ENCODE measurements at regions not wholly inside any gene's neighbourhood (a gene's known extent, or its start where the extent isn't known, plus 50 kb on each side); places are given as distances from the start of the nearest gene placed in this dataset.

DNA sequence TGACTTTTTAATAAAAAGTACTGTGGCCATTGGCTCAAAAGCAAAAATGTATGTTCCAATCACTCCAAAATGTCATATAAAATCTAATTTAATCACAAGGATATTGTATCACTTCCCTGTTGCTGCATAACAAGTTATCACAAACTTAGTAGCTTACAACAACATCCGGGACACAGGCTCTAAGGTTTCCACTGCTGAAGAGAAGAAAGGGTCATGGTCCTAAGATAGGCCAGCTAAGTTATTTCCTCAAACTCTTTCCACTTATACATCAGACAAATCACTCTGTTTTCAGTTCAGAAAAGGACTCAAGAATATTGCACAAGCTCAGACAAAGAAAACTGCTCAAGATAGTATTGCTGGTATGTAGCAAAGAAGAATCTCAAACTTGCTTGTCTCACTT, 78.5 kb upstream of the SULT1C3 start:
- TF ChIP-seq EZH2 (IDR thresholded peaks at IDR 0.05; ENCODE audit: insufficient read depth, low read length) (no peak), CTCF (IDR thresholded peaks at IDR 0.05; ENCODE audit: insufficient read depth, low read depth, low read length) (no peak)
